HG02885 (cell line): ENCODE measurements at regions not wholly inside any gene's neighbourhood (a gene's known extent, or its start where the extent isn't known, plus 50 kb on each side); places are given as distances from the start of the nearest gene placed in this dataset.
A peak's percentile ranks its signal among the peaks of the same experiment; 100 is the strongest.
"Not testable (repeated sequence)": the region's sequence is repeated elsewhere in the genome, so short reads cannot be mapped to it uniquely, and the experiment has no call there.

Experiments used
- ATAC-seq: cut with Tn5 transposase; IDR thresholded peaks from one replicate; pipeline ENCODE4 v1.9.1; 2021; ENCODE audit warnings: mild to moderate bottlenecking; ENCODE audit not compliant: unreplicated experiment, poor library complexity

DNA sequence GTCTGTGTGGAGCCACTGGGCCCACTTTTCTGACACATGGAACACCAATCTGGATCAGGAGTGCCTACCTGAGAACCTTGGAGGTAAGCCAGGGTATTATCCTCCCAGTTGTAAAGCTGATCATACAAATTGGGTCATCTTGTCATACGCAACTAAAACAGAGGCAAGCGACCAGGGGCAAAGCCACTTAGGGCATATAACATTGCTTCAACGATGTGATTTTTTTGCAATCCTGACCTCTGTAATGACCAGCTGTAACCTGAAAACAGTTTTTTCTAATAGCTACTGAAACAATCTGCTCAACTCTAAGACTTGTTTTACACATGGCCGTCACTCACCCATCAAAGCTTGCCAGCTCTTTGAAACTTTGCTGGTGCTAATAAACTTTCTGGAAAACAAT is 261.5 kb upstream of the AGTR2 start:
- no peak for ATAC-seq

DNA sequence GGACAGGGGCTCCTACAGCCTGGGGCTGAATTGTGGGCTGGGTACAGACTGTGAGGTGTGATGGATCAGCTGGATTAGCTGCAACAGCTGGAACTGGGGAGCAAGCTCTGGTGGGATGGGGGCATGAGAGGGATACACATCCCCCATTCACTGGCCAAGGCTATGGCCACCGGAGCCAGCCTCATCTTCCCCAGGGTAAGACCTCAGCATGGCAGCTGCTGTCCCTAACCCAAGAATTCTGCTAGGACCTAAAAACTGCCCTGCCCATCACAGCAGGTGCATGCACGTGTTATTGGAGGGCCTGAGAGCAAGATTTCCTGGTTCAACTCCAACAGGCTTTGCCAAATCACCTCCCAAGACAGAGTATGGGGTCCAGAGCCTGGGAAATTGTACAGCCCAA is 258.6 kb upstream of the AGTR2 start:
- ATAC-seq, result no peak

DNA sequence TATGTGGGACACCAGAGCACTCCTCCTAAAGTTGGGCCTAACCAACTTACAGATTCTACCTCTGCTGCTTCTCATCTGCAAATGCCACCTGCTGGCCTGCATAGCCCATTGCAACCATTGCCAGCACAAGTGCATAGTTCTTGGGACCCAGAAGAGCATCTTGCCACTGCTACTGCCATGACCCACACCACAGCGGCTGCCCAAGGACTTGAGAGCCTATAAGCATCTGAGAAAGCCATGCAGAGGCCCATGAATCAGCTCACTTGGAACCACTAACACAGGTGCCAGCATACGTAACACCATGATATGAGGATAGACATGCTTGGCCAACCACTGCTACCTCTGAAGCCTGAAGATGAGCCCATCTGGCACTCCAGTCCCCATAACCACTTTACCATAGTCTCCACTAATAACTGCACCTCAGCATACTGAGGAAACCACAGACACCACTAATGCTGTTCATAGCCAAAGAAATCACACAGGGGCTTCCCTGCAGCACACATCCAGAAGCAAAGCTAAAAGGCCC is 258.1 kb upstream of the AGTR2 start:
- peak; percentile 90 for ATAC-seq

DNA sequence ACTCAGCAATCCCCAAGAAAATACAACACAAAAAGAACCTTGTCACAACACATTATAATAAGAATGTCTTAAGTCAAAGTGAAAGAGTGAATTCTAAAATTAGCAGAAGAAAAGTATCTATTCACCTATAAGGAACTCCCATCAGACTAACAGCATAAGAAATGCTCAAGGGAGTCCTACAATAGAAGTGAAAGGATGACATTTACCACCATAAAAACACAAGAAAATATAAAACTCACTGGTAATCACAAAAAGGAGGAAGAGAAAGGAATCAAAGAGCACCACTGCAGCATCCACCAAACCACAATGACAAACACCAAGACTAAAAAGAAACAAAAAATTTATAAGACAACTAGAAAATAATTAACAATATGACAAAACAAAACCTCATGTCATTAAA is 257.0 kb upstream of the AGTR2 start:
- ATAC-seq, result peak; percentile 56

DNA sequence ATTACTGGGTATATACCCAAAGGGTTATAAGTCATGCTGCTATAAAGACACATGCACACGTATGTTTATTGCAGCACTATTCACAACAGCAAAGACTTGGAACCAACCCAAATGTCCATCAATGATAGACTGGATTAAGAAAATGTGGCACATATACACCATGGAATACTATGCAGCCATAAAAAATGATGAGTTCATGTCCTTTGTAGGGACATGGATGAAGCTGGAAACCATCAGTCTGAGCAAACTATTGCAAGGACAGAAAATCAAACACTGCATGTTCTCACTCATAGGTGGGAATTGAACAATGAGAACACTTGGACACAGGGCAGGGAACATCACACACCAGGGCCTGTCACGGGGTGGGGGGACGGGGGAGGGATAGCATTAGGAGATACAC is 254.9 kb upstream of the AGTR2 start:
- not testable (repeated sequence) for ATAC-seq

DNA sequence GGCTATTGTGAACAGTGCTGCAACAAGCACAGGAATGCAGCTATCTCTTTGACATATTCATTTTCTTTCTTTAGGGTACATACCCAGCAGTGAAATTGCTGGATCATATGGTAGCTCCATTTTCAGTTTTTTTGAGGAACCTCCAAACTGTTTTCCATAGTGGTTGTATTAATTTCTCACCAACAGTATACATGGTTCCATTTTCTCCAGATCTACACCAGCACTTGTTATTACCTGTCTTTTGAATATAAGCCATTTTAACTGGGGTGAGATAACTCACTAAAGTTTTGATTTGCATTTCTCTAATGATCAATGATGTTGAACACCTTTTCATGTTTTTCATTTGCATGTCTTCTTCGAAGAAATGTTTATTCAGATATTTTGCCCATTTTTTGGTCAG is 241.1 kb upstream of the AGTR2 start:
- ATAC-seq, result no peak

DNA sequence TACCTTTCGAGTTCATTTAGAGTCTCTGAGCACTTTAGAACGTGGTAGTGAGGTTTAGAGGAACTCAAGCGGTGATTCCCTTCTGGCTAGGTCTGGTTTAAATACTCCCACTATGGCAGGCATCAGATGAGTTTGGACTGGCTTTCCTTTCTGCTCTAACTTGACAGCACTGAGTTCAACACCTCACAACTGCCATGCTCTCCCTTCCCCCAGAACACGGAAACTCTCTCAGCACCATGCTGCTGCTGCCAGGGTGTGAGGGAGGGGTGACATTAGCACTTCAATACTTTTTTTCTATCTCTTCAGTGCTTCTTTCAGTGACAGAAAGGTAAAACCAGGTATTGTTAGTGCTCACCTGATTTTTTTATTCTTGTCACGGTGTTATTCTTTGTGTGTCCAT is 234.5 kb upstream of the AGTR2 start:
- ATAC-seq, result no peak

DNA sequence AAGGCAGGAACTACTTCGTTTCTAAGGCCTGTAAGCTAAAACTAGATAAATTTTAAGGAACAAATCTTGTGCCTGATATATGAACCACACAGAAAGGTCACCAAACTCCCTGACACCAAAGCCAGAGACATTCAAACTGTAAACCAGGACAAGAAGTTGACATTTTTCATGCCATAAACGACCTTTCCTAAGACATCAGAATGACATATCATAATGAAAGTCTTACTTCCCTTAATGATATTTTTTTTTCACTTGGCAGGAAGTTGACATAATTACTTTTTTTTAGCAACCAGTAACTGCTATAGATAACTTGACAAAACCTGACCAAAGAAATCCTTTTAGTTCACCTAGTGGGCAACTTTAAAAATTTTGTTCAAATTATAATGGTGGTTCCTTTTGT is 231.5 kb upstream of the AGTR2 start:
- ATAC-seq, result peak; percentile 60

DNA sequence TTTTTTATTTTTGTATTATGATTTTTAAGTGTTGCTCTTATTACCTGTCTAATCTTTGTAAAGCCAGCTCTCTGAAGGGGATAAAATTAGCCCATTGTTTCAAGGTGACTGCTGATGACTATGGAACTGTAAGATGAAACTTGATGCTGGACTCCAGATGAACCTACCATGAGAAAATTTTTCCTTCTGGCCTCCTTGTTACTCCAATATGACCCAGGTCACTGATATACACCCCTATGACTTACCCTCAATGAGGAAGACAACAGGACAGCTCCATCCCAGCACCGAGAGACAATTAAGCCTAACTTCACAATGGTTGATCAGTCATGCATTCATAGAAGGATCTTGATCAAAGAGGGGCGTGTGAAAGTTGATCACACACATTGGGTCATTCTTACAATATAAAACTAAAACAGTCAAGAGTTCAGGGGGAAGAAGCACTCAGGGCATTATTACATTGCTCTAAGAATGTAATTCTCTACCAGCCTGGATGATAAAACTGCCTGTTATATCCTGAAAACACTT is 230.8 kb upstream of the AGTR2 start:
- ATAC-seq, result peak; percentile 20

DNA sequence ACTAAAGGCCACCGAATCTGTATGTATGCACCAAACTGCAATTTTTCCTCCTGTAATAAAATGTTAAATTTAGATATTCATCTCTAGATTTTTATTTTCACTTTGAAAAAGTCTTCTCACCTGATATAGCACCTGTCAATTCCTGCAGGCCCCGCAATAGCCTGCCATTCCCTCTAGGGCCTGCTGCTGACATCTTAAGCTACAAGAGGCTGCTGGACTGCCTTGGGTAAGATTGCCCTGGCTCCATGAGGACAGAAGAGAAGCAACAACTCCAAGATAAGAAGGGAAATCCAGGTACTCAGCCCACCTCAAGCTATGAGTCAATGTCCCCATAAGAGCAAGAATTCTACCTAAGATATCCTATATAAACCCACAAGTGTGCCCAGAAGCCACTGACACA is 230.2 kb upstream of the AGTR2 start:
- ATAC-seq, result peak; percentile 18

DNA sequence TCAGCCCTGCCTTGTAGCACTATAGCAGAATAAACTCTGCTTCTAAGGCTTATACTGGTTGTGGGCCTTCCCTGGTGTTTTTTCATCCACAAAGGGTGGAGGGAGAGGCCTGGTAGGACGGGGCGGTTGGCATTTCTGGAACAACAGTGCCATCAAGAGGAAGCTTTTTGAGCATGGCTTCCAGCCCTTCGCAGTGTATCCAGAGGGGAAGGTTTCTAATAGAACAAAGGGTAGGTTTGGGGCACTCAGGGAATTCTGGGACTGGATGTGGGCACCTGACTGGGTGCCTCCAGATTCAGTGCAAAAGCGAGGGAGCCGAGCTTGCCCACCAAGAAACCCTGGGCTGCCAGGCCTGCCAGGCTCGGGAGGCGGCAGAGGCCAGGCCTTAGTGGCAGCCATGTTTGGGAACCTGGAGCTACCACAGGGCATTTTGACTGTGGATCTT is 229.6 kb upstream of the AGTR2 start:
- peak; percentile 83 for ATAC-seq

DNA sequence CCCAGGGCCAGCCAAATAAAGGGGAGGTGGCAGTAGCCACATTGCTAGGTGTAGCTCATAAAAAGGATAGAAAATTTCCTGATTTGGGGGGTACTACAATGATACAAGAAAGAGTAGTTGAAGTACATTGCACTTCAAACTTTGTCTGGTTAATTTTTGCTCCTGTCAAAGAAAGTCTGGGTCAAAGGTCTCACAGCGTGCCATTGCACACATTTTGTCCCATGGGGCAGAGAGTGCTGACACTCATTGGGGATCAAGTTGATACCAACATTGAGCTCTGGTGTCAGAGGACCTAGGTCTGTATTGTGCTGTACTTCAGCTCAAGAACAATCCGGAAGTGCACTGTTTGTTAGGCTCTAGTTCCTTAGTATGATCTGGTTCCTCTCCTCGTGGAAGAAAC is 229.2 kb upstream of the AGTR2 start:
- no peak for ATAC-seq

DNA sequence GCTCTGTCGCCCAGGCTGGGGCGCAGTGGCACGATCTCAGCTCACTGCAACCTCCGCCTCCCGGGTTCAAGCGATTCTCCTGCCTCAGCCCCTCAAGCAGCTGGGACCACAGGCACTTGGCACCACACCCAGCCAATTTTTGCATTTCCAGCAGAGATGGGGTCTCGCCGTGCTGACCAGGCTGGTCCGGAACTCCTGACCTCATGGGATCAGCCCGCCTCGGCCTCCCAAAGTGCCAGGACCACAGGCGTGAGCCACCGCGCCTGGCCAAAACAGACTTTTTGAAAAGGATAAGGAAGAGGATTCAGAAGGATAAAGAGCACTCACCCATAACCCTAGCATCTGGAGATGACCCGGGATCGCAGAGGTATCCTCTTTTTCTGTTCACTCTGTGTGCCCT is 224.5 kb upstream of the AGTR2 start:
- no peak for ATAC-seq

DNA sequence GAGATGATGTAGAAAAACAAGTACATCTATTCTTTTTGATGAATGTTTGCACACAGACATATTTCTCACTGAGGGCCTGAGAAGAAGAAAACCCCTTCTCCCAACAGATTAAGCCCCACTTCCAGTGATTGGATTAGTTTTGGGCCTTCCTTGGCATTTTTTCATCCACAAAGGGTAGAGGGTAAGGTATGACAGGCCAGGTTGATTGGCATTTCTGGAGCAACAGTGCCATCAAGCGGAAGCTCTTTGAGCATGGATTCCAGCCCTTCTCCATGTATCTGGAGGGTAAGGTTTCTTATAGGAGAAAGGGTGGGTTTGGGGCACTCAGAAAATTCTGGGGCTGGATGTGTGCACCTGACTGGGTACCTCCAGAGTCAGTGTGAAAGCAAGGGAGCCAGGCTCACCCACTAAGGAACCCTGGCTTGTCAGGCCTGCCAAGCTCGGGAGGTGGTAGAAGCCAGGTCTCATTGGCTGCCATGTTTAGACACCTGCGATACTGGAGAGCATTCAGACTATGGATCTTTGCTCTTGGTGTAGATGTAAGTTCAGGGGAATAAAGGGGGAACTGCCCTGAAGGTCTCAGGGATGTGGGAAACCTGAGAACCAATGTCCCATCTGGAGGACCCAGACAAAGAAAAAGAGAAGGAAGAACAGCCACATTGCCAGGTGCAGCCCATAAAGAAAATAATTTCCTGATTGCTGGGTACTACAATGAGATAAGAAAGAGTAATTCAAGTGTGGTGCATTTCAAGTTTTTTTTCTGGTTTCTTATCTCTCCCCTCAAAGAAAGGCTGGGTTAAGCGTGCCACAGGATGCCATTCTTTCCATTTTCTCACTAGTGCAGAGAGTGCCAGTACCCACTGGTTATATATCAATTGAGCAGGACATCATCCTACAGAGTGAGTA is 222.3 kb upstream of the AGTR2 start:
- ATAC-seq, result peak; percentile 64

DNA sequence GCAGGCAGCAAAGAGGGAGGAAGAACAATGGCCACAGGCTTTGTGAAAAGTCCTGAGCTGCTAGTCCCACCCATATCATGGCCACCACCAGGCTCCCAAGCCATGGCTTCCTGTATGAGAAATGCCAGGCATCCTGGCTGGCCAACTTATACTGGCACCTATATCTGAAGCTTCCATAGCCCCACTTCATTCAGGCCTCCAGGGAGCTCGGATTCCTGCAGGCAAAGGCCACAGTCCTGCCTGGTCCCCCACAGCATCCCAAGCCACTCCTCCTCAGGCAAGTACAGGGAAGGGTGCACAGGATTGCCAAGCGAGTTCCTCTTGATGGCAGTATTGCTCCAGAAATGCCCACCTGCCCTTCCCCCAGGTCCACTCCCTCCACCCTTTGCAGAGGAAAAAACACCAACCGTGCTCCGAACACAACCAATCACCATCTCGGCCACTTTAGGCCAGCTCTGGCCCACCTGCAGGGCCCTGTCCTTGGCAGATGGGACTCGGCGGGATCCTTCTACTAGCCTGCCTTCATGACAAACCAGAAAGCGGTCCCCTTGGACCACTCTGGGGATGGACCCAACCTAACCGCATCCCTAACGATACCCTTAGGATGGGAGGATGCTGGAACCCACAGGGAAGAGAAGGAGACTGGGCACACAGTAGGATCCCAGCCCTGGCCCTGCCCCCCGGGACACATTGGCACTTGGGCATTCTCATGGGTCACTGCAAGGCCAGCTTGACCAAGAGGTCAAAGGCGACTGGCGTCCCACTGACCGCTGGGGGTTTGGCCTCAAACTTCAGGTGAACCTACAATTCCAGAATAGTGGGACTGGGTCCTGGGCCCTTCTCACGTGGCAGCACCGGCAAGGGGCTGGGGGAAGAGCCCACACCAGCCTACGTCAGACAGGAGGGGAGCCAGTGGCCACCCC is 220.4 kb upstream of the AGTR2 start:
- no peak for ATAC-seq

DNA sequence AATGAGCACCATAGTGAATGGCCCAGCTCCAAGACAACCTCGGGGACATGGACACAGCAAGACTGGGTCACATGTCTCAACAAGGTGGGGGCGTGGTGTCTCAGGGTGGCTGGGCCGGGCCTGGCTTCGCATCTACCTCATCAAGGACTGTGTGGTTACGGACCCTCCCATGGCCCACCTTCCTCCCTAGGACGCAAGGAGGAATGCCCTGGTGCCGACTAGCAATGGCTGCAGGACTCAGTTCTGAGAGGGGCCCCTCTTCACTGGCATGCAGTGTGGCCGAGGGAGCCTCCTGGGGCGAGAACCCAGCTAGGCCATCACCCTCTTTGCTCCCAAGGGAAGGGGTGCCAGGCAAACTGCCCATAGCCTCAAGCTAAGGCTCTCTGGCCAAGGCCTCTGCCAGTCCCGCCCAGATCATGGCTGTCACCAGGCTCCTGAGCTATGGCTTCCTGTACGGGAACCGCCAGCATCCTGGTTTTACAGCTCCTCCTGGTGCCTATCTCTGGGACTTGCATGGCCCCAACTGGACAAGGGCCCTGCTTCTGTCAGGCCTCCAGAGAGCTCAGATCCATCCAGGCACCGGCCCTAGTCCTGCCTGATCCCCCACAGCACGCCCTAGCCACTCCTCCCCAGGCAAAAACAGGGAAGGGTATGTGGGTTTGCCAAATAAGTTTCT is 218.0 kb upstream of the AGTR2 start:
- no peak for ATAC-seq

DNA sequence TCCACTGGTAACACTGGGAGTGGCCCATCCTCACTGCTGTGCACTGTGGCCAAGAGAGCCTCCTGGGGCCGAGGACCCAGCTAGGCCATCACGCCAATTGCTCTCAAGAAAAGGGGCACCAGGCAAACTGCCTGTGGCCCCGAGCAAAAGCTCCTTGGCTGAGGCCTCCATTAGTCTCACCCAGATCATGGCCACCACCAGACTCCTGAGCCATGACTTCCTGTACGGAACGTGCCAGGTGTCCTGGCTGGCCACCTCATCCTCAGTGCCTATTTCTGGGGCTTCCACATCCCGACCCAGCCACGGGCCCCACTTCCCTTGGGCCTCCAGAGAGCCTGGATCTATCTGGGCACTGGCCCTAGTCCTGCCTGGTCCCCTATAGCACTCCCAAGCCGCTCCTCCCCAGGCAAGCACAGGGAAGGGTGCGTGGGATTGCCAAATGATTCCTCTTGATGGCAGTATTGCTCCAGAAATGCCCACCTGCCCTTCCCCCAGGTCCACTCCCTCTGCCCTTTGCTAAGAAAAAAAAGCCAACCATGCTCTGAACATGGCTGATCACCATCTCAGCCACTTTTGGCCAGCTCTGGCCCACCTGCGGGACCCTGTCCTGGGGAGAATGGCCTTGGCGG is 212.6 kb upstream of the AGTR2 start:
- peak; percentile 51 for ATAC-seq

DNA sequence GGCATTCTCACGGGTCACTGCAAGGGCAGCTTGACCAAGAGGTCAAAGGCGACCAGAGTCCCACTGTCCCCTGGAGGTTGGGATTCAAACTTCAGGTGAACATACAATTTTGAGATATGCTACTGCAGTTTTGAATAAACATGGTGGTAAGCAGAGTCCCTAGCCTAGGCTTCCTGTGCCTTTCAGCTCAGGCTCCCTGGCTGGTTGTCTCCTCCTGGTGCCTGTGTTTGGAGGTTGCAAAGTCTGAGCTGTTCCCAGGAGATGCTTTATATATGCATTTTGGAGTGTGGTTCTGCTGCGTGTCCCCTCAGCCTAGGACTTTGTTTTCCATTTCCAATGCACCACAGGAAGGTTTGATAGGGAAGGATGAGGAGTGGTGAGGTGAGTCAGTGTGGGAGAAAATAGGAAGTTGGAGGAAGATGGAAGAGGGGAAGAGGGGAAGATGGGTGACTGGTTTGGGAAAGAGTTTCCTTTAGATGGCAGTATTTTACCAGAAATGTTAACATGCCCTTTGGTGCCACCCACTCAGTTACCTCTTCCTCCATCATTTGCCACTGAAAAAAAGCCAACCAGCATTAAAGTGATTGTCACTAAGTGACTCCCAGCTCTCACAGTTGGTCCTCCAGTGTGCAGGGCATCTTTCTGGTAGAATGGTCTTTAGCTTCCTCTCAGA is 211.7 kb upstream of the AGTR2 start:
- ATAC-seq, result peak; percentile 61

DNA sequence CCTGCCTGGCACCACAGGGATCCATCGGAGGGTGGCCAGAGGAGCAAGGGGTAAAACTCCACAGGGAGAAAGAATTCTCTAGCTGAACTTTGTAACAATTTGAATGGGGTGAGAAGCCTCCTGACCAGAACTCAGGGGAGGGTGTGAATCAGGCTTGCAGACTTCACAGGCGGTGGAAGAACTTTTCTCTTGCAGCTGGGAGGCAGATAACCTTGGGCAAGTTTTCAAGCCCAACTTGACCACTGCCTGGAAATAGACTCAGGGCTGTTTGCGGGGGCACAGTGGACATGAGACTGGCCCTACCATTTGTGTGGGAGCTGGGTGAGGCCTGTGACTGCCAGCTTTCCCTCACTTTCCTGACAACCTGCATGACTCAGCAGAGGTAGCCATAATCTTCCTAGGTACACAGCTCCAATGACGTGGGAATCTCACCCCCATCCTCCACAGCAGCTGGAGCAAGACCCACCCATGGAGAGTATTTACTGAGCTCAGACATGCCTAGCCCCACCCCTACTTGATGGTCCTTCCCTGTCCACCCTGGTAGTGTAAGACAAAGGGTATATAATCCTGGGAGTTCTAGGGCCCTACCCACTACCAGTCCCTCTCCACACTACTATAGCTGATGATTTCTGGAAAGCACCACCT is 210.0 kb upstream of the AGTR2 start:
- ATAC-seq, result no peak
